ENCODE measurements at regions not wholly inside any gene's neighbourhood (a gene's known extent, or its start where the extent isn't known, plus 50 kb on each side); places are given as distances from the start of the nearest gene placed in this dataset.
"Not testable (repeated sequence)": the region's sequence is repeated elsewhere in the genome, so short reads cannot be mapped to it uniquely, and the experiment has no call there.

DNA sequence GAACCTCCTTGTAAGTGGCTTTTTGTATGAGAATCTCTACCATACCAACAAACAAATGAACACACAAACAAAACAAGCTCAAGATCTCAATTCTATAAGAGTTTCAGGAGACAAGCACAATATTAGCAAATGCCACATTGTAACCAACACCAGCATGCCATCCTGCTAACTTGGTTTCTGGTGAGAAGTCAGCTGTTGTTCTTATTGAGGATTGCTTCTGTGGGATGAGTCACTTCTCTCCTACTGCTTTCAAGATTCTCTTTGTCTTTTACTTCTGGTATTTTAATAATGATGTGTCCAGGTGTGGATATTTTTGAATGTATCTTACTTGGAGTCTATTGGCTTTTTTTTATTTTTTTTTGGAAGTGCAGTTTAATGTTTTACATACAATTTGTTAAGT is 131.7 kb downstream of the BCL2L11 start:
- DNase-seq: no peak

DNA sequence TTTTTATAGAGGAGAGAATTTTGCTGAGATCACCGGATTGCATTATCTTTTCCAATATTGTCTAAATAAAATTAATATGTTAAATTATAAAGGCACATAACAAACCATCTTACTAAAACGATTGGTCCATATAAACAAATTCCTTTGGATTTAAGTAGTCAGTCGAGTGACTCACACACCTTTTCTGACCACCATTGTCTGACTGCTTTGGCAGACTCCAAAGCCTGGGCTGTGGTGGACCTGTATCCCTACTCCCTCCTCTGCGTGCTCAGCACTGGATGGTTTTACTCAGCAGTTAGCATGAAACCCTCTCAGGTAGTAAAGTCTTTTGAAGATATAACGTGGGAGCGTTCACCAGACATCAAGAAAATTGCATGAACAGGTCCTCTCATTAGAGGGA is 134.2 kb downstream of the BCL2L11 start:
- DNase-seq: not testable (repeated sequence)

DNA sequence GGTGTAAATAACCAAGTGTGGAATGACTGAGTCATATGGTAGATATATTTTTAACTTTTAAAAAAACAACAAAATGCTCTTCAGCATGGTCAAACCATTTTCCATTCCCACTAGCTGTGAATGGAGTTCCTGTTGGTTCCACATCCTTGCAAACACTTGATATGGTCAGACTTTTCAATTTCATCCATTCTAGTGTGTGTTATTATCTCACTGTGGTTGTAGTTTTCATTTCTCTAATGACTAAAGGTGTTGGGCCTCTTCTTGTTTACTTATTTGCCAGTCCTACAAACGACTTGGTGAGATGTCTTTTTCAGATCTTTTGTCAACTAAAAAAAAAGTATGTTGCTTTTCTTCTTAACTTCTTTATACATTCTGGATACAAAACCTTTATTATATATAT is 135.9 kb downstream of the BCL2L11 start:
- not testable (repeated sequence) for DNase-seq

DNA sequence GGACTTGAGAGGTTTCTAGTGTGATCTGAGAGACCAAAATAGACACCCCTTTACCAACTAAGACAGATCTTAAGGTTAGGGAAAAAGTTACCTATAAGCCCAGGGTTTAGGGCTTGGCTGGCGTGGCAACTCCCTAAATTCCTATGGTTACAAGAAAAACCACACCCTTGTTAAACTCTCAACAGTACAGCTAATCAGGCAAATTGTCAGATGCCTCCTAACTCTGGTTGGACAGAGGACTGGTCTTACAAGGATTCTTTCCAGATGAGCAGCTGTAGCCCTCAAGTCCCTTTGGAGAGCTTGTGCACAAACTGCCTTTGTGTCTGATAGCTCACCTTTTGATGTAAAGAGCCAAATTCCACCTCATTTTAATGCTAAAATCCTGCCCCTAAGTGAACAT is 136.9 kb downstream of the BCL2L11 start:
- not testable (repeated sequence) for DNase-seq

DNA sequence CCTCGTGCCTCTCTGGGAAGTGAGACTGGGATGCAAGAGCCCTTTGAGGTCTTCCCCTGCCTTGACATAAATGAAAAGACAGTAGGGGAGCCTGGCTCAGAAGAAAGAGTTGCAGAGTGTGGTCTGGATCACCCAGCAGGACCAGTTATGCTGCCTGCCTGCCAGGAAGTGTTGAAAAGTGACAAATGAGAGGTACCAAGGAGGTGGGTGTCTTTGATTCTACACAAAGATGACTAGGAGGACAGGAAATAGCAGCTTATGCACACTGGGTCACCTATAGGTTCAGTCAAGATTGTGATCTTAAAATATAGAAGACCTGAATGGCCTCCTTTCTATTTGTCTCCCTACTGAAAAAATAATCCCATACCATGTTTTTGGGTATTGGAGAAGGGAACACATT is 137.6 kb downstream of the BCL2L11 start:
- DNase-seq: not testable (repeated sequence)

DNA sequence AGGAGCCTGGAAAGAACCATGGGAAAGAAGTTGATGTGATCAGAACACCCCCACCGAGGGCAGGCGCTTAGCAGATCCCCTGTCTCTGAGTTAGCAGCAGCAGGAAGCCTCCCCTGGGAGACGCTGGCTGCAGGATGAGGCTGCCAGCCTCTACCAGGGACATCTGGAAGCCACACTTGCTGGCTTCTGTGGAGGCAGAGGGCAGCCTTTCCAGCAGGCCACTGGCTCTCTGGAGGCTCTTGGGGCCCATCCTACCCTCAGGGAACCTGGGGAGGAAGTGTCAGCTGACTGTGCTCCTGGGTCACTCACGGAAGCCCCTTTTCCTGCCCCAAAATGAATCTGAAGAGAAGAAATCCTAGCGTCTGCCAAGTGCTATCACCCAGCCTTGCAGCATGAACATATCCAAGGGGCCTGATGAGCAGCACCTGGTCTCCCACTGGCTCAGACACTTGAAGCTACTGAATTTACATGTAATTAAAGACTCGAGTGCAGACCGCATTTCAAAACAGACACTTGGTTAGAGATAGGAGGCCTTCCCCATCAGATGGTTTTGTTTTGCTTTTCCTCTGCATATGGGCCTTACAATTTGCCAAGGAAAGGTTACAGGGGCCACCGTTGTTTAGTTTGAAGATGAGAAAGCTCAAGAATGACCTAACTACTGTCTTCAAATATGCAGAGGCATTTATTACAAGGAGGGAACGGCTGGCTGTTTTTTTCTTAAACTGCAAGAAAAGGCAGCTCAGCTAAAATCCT is 142.1 kb downstream of the BCL2L11 start:
- not testable (repeated sequence) for DNase-seq

DNA sequence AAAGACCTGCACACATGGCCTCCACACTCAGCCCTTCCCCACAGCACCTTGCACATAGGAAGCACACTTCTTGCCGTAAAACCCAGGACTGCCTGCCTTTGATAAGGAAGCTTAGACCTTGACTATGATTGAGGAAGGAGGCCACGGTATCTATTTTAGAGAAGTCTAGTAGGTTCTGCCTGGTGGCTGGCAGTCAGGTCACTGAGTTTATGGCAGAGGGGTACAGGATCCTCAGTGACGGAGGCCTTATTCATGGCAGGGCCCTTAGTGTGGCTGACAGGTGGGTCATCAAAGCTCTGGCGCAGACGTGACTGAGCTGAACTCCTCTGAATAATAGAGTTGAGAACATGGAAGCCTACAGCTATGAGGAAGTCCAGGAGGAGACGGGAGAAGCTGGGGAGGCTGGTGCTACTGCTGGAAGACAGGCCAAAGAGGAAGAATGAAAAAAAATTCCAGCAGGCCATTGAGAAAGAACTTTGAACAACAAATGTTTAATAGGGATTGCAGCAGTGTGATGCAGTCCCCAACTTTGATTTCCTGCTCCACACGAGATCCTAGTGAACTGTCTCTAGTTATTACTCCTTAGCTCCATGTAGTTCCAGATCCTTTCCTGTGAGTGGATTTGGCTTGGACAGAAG is 142.8 kb downstream of the BCL2L11 start:
- not testable (repeated sequence) for DNase-seq

DNA sequence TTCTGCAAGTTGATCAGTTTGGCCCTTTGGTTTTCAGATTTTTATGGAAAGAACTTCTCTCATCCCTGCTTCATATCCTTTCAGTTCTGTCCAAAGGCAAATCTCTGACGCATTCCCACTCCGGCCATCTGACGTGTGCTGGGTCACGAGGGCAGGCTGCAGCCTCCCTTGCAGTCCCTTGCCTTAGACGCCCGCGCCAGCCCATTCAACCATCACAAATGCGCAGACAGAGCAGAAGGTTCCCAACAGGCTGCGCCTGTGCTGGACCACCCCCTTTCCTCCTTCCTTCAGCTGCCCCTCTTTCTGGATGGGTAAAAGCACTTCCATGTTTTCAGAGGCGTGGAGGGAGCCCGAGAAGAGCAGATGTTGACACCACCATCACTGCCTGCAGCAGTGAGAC is 144.2 kb downstream of the BCL2L11 start:
- DNase-seq: not testable (repeated sequence)

DNA sequence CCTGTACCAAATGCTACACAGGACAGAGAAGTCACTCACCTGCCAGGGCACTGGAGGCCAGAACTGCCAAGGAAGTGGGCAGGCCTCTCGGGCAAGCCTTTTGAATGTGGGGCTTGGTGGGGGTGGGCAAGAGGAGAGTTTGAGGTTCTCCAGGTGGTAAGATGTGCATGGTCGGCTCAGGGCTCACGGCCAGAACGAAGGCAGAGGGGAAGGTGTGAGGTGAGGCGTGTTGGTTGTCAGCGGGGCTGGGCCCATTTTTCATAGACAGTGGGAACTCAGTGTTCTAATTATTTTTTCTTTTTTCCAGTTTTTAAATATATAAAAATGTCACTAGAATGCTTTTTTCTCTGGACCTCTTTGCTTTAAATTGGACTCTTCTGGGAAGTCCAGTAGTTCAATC is 145.8 kb downstream of the BCL2L11 start:
- DNase-seq: not testable (repeated sequence)

DNA sequence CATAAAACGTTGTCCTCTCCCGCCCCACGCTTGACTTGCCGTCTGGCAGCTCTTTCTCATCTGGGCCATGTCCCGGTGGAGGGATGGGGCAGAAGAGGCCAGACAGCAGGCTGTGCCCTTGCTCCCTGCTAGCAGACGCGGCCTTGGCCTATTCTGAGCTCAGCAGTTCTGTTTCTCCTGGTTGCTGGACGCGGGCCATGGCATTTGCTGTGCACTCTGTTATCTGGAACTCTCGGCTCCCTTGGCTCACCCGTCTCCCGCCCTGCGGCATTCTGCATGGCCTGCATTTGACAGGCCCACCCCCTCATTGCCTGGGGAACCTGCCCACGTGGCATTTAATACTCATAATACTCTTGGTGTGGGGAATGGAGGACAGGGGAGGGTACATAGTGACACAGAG is 146.3 kb downstream of the BCL2L11 start:
- DNase-seq: not testable (repeated sequence)

DNA sequence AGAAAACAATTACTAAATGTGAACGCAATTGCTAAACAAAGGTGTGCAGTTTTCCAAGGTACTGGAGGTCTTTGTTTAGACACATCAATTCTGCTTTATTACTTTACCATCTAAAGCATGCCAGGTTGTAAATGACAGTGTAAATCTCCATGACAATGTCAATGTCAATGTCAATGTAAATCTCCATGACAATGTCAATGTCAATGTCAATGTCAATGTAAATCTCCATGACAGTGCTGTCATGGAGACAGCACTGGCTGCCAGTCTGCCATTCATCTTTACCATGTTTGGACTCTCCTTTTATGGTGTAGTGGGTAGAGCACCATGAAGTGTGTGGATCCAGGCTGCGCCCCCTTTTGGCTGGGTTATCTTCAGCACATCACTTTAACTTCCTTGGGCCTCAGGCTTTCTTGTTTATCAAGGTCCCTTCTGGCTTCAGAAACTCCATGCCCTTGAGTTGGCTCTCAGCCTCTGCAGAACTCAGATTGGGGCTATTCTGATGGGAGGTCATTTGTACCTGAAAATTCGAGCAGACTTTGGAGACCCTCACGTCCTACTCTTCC is 149.1 kb downstream of the BCL2L11 start:
- not testable (repeated sequence) for DNase-seq

DNA sequence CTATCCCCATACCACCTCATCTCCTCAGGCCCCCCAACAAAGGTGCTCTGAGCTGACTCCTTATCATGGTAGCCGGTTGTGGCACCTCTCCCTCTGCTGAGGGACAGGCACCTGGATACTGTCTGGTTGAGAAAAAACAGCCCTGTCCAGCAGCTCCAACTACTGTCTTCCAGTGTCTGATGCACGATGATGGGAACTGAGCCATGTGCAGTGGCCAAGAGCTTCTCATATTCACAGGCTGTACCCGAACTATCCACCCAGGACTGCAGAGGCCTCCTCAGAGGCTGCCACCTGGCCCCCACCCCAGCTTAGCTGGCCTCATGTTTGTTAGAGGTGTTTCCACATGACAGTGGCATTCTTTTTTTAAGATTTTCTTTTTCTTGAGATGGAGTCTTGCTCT is 149.9 kb downstream of the BCL2L11 start:
- DNase-seq: not testable (repeated sequence)

DNA sequence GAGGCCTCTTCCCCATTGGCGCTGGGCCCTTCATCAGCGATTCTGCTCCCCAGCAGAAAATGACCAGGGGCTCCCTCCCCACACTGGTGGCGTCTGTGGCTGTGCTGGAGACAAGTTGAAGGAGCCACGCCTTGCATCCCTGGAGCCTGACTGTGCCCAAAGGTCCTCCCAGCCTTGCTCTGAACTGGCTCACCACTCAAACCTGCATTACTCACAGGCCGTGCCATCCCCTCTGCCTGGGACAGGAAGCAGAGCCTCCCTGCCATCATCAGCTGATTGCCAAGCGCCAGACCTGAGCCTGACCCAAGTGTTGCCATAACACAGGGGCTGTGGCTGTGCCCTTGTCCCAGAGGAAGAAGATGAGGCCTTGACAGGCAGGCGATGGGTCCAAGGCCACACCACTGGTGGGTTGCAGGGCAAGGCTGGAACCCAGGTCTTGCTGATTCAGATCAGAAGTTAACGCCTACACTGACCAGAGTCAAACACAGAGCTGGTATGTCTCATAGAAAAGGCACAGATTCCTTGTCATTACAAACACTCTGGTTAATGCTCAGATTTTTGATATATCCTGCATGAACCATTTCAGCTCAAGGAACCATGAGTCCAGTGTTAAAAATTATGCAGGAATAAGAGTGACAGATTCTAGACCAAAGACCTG is 151.1 kb downstream of the BCL2L11 start:
- not testable (repeated sequence) for DNase-seq

DNA sequence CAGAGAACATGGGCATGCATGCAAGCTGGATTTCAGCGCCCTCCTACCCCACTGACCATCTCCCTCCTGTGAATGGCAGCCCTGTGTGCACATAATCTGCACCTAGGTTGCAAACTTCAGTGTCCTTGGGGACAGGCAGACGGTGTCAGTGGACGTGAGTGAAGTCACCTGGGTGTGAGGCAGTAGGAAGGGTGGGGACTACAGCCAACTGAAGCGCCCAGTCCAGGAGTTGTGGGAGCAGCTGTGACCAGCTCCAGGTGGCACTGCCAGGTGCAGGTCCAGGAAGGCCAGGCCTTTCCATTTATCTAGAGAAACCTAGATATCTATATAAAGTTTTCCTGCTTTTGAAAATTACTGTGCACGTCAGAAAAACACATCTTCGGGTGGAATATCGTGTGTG is 152.3 kb downstream of the BCL2L11 start:
- not testable (repeated sequence) for DNase-seq

DNA sequence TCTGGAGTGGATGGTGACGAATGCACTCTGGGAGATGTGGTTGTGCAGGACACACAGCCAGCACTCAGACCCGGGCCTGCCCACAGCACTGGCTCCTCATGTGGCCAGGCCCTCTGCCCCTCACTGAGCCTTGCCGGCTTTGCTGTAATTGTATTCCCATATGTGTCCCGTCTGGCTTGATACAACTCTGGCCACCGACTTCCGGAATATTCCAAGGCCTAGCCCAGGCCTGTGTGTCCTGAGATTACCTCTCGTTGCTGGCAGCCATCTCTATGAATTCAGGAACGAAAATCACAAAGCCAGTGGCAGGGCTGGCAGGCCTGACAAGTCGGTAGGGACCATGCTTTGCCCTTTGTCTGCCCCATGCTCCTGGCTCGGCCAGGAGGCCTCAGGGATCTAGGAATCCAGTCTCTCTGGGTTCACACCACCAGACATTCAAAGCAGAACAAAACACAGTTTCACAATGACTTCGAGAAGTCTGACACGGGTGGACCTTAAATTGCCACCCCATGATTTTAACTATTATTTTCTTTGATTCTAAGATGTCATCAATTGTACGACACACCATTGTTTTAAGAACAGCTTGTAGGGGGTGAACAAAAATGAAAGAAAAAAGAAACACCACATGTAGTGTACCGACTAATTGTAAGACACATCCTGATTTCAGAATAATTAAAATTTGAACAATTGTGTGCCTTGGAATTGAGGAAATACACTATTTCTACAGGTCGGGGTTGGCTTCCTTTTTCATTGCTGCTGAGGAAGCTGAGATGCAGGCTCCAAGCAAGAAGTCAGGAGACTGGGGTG is 154.5 kb downstream of the BCL2L11 start:
- not testable (repeated sequence) for DNase-seq

DNA sequence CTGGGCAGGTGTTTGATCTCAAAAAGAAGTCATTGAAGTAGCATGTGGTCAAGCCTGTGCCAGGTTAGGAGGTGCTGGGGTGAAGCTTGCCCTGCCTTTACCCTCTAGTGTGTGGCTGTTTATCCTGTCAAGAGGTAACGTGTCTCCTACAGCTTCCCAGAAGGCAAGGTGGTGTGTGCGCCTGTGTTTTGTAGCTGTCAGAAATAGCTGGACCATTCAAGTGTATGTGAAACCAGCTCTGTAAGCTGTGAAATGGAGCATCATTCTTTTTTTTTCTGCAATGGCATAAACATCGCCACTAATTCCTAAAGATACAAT is 155.1 kb downstream of the BCL2L11 start:
- DNase-seq: not testable (repeated sequence)

DNA sequence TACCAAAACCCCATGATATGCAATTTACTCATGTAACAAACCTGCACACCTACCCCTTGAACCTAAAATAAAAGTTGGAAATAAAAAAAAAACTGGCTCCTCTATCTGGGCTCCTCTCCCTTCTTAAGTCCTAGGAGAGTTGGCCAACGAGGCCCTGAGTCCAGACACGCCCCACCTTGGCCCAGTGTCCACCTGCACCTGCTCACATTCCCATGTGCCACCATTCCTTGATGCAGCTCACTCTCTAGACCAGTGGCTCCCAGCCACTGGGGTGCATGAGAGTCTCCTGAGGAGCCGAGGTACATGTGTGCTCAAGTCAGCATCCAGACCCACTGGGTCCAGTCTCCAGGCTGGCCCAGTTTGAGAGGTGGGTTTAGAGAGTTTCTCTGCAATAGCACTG is 157.4 kb downstream of the BCL2L11 start:
- not testable (repeated sequence) for DNase-seq

DNA sequence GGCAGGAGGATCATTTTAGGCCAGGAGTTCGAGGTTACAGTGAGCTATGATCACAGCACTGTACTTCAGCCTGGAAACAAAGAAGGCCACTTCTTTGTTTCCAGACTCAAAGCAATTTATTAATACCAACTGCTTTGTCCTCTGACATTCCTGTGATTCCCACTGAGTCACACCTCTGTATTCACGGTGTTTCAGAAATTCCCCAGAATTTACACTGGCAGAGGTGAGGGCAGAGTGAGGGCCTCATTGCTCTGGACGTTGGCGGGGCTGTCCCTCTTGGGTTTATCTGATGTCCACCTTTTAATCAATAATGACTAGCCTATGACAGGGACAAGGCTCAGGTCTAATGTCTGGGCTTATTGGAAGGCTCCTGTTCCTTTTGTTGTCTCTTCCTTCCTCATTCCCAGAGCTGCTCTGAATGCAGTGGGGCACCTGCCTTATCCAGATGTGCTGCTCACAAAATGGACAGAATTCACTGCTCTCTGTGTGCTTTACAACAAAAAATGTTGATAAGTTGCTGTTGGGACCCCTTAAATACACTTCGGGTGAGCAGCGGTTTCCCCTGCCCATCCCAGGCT is 160.1 kb downstream of the BCL2L11 start:
- DNase-seq: not testable (repeated sequence)

DNA sequence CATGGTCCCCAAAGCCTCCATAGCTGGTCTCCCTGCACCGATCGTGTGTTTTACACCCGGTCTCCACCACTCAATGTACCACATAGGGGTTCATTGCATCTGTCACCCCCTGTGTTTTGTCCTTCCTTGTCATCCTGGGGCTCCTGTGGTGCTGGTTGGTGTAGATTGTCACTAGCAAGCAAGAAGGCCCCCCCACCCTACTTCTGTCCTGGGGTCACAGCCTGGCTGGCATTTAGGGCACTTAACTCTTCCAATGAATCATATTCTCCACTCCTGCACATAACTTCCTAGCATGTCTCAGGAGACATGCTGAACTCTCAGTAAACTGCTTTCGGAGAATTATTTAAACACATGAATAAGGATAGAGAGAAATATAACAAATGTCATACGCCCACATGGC is 161.4 kb downstream of the BCL2L11 start:
- DNase-seq: not testable (repeated sequence)

DNA sequence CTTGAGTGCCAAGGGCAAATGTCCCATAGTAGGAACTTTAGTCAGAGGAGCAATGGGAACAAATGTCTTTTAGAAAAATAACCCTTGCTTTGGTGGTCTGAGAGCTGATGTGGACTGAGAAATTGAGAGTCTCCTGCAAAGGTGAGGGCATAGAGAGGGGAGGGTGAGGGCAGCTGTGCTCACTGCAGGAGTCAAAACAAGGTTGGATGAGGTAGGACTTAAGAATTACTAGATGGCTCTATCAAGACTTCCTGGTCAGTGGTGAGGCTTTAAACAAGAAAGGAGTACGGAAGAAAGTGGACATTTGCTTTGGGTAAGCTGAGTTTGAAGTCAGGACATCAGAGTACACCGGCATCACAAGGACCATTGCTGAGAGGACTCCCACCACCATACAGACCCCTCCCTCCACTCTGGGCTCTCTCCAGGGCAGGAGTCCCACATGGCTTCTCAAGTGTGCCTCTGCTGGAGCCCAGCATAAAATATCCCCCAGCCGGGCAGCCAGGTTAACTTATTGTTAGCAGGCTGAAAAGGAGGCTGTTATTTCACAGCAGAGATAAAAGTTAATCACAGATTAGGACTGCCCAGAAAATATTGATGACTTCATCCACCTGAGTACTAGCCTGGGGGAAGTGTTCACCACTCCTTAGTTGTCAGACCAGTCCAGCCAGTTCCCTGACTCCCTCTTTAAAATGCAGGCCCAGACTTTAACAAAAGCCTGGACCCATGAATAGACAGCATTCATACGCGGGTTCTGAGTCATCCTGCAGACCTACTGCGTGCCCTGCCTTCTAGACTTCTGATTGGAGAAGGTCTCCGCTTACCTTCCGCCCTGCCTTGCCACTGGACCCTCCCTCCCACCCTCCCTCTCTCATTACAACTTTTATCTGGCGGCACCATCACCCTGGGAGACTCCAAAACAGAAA is 167.2 kb downstream of the BCL2L11 start:
- DNase-seq: not testable (repeated sequence)

DNA sequence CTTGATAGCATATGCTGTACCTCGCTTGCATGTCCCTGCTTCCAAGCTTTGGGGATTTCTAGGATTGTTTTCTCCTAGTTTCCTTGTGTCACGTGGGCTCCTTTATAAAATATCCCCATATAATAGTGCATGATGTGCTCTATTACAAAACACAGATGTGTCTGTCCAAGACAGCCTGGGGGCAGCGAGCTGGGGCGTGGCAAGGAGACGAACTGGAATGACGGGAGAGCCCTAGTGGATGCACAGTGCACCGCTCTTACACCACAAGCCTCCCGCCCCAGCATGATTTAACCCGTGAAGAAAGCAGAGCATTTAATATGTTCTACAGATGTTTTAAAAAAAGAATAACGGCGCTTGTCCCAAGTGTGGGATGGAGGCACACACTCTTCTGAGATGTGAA is 169.7 kb downstream of the BCL2L11 start:
- not testable (repeated sequence) for DNase-seq

All from activated T-cell treated with anti-CD3 and anti-CD28 coated beads for 4 hours (primary cell).